ENCODE measurements at regions not wholly inside any gene's neighbourhood (a gene's known extent, or its start where the extent isn't known, plus 50 kb on each side); places are given as distances from the start of the nearest gene placed in this dataset.

GRCh38 chr2:212897296-212897695, 254.1 kb downstream of the IKZF2 start:
- TF ChIP-seq, protein P1, sequence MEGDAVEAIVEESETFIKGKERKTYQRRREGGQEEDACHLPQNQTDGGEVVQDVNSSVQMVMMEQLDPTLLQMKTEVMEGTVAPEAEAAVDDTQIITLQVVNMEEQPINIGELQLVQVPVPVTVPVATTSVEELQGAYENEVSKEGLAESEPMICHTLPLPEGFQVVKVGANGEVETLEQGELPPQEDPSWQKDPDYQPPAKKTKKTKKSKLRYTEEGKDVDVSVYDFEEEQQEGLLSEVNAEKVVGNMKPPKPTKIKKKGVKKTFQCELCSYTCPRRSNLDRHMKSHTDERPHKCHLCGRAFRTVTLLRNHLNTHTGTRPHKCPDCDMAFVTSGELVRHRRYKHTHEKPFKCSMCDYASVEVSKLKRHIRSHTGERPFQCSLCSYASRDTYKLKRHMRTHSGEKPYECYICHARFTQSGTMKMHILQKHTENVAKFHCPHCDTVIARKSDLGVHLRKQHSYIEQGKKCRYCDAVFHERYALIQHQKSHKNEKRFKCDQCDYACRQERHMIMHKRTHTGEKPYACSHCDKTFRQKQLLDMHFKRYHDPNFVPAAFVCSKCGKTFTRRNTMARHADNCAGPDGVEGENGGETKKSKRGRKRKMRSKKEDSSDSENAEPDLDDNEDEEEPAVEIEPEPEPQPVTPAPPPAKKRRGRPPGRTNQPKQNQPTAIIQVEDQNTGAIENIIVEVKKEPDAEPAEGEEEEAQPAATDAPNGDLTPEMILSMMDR (IDR thresholded peaks at IDR 0.05), result no peak
- no peak for TF ChIP-seq POLR2A (IDR thresholded peaks at IDR 0.05; ENCODE audit: low read depth)
- no peak for TF ChIP-seq EP300 (IDR thresholded peaks at IDR 0.05)
